ENCODE measurements at regions not wholly inside any gene's neighbourhood (a gene's known extent, or its start where the extent isn't known, plus 50 kb on each side); places are given as distances from the start of the nearest gene placed in this dataset.

DNA sequence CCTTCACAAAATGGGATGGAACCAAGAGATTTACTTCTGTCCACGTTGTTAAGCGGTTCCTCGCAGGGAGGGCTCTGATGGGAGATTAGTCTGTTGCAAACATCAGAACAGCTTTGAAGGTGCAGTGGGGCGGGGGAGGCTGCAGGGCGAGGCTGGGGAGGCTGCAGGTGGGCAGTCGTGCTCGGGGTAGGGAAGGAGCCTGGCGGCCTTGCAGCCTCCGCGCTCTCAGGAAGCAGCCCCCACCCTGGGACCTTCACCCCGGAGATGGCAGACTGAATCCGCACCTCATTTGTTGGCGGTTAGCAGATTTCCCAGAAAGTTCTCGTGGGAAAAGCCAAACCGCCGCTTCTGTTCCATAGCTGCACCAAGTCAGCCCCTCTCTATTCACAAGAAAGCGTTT, 237.3 kb downstream of the BRD1 start:
- H3K4me1 Mint-ChIP-seq (ENCODE audit: low read depth) = no peaks in the 10 kb centered on the region

DNA sequence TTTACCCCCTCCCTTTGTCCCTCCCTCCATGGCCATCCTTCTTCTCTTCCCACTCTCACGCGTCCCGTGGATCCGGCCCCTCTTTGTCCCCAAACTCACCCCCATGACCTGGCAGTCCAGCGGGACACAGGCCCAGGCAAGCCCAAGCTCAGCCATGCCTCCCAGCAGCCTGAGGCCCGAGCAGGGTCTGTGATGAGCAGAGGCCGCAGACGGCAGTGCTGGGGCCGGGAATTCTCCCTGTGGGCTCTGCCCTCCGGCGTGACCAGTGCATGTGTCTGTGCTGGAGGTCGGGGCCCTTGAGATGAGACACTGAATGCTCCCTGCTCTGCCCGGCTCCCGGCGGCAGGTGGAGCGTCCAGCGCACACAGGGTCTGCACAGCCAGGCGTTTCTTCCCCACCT, 237.9 kb downstream of the BRD1 start:
- DNase-seq = no peak
- Mint-ChIP-seq H3K9me3 (peaks cover 54% of the 10 kb centered on the region), H3K36me3 (ENCODE audit: low read depth) (peaks cover 9% of the 10 kb centered on the region), H3K4me1 (ENCODE audit: low read depth) (no peaks in the 10 kb centered on the region), H3K27me3 (ENCODE audit: insufficient read depth) (peaks cover under 1% of the 10 kb centered on the region; the same call in 1 of the 2 replicates), H3K4me3 (no peak overlapping the region), H3K27ac (no peak overlapping the region)
- TF ChIP-seq, protein P1, sequence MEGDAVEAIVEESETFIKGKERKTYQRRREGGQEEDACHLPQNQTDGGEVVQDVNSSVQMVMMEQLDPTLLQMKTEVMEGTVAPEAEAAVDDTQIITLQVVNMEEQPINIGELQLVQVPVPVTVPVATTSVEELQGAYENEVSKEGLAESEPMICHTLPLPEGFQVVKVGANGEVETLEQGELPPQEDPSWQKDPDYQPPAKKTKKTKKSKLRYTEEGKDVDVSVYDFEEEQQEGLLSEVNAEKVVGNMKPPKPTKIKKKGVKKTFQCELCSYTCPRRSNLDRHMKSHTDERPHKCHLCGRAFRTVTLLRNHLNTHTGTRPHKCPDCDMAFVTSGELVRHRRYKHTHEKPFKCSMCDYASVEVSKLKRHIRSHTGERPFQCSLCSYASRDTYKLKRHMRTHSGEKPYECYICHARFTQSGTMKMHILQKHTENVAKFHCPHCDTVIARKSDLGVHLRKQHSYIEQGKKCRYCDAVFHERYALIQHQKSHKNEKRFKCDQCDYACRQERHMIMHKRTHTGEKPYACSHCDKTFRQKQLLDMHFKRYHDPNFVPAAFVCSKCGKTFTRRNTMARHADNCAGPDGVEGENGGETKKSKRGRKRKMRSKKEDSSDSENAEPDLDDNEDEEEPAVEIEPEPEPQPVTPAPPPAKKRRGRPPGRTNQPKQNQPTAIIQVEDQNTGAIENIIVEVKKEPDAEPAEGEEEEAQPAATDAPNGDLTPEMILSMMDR (IDR thresholded peaks at IDR 0.05) = no peak

More for the DNA sequence above, 237.3 kb downstream of the BRD1 start:
- Mint-ChIP-seq H3K9me3 (peaks cover 51% of the 10 kb centered on the region), H3K36me3 (ENCODE audit: low read depth) (peaks cover 7% of the 10 kb centered on the region), H3K27me3 (ENCODE audit: insufficient read depth) (no peaks in the 10 kb centered on the region; the same call in 1 of the 2 replicates), H3K27ac (no peak overlapping the region), H3K4me3 (no peak overlapping the region)
- DNase-seq = no peak
- TF ChIP-seq, protein P1 (IDR thresholded peaks at IDR 0.05) = no peak

DNA sequence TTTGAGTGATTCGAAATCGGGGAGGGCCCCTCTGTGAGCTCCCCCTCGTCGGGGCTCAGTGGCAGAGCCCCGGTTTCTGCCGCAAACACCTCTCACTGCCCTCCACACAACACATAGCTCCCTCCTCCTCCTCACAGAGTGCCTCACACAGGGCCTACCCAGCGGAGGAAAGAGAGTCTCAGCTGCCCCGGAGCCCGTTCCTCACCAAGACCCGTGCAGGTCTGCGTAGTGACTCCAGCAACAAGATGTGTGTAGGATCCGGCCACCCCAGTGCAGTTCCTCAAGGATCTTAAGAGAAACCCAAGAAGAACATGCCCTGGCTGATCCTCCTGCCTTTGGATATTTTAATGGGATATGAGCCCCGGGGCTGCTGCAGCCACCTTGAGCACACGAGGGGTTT, 238.4 kb downstream of the BRD1 start:
- no peak for DNase-seq
- TF ChIP-seq, protein P1 (IDR thresholded peaks at IDR 0.05) = no peak
- Mint-ChIP-seq H3K4me3 (no peak overlapping the region), H3K9me3 (peaks cover 58% of the 10 kb centered on the region), H3K27me3 (ENCODE audit: insufficient read depth) (peaks cover 2% of the 10 kb centered on the region; the same call in 1 of the 2 replicates), H3K4me1 (ENCODE audit: low read depth) (no peaks in the 10 kb centered on the region), H3K27ac (no peak overlapping the region), H3K36me3 (ENCODE audit: low read depth) (peaks cover 9% of the 10 kb centered on the region)

DNA sequence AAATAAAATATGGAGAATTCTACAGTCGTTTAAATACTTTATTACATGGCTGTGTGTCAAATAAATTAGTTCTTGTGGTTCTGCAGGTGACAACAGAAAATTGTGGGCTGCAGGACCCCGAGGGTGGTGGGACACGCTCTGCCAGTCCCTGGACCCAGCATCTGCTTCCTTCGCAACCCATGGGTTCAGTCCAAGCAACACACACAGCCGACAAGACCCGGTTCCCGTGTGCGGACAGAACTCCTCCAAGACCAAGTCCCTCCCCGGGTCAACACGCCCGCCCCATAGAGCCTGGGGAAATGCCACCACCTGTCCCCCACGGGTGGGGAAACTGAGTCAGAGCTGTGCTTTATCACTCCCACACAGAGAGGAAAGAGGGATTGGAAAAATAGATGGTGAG, 238.9 kb downstream of the BRD1 start:
- Mint-ChIP-seq H3K27me3 (ENCODE audit: insufficient read depth) (peaks cover 2% of the 10 kb centered on the region; the same call in 1 of the 2 replicates), H3K36me3 (ENCODE audit: low read depth) (peaks cover 9% of the 10 kb centered on the region)

DNA sequence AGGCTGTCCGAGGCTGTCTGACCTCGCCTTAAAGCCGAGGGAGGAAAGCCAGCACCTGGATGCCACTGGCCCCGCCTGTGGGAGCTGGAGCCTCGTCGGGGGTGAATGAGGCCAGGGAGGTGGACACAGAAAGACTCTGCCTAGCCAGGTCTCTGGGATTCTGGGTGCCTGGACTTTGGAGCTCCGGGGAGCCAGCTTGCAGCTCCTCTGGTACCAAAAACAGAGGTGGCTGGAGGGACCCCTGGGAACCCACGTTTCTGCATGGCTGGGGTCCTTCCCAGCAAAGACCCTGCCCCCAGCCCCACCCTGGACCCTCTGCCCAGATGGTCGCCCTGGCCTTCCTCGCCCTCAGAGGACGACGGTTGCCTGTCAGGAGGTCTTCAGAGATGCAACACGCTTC, 239.7 kb downstream of the BRD1 start:
- TF ChIP-seq, protein P1 (IDR thresholded peaks at IDR 0.05) = no peak

More for the DNA sequence above, 238.9 kb downstream of the BRD1 start:
- no peak for DNase-seq
- Mint-ChIP-seq H3K4me1 (ENCODE audit: low read depth) (no peaks in the 10 kb centered on the region), H3K4me3 (no peak overlapping the region), H3K9me3 (peaks cover 64% of the 10 kb centered on the region), H3K27ac (no peak overlapping the region)
- TF ChIP-seq, protein P1 (IDR thresholded peaks at IDR 0.05) = no peak

DNA sequence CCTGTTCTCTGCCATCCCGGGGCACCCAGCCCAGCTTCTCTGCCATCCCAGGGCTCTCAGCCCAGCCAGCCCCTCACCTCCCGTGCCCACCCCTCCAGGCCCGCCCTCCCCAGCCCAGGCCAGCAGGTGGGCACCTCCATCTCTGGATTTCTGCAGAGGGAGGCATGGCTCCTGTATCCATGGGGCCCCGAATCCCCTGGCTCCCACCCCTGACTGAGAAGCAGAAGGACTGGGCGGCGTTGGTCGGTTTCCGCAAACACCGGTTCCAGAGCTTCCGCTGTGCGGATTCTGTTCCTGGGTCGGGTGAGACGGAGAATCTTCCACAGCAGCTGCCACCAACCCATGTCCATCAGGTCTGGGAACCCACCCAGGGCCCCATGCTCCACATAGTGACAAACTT, 240.3 kb downstream of the BRD1 start:
- Mint-ChIP-seq H3K4me3 (no peak overlapping the region), H3K9me3 (peaks cover 69% of the 10 kb centered on the region), H3K36me3 (ENCODE audit: low read depth) (peaks cover 9% of the 10 kb centered on the region), H3K4me1 (ENCODE audit: low read depth) (no peaks in the 10 kb centered on the region), H3K27ac (no peak overlapping the region), H3K27me3 (ENCODE audit: insufficient read depth) (peaks cover 2% of the 10 kb centered on the region; the same call in 1 of the 2 replicates)
- TF ChIP-seq, protein P1 (IDR thresholded peaks at IDR 0.05) = no peak
- DNase-seq = no peak

More for the DNA sequence above, 239.7 kb downstream of the BRD1 start:
- Mint-ChIP-seq H3K27ac (no peak overlapping the region), H3K27me3 (ENCODE audit: insufficient read depth) (peaks cover 2% of the 10 kb centered on the region; the same call in 1 of the 2 replicates), H3K4me3 (no peak overlapping the region), H3K36me3 (ENCODE audit: low read depth) (peaks cover 9% of the 10 kb centered on the region), H3K9me3 (peaks cover 69% of the 10 kb centered on the region), H3K4me1 (ENCODE audit: low read depth) (no peaks in the 10 kb centered on the region)
- DNase-seq = no peak
